Sigmoid colon (tissue), 6 donors: ENCODE measurements at regions not wholly inside any gene's neighbourhood (a gene's known extent, or its start where the extent isn't known, plus 50 kb on each side); places are given as distances from the start of the nearest gene placed in this dataset.

ENCODE experiments used
- DNase-seq: peaks from one replicate; pipeline ENCODE4 v3.0.0-alpha.2; 2019
- H3K27ac ChIP-seq, 4 donors: fragments of 200-600 bp; sonication (generic); one replicate each; pipeline ENCODE4 v1.5.1; 2016 to 2019; ENCODE audit warnings: mild to moderate bottlenecking in 1 of 4
- H3K27me3 ChIP-seq, 3 donors: fragments of 200-600 bp; sonication (generic); one replicate each; pipeline ENCODE4 v1.5.1; 2019; ENCODE audit warnings: mild to moderate bottlenecking in 1 of 3
- H3K36me3 ChIP-seq, 4 donors: fragments of 200-600 bp; sonication (generic); one replicate each; pipeline ENCODE4 v1.5.1; 2016 to 2019
- H3K4me1 ChIP-seq, 4 donors: fragments of 200-600 bp; sonication (generic); one replicate each; pipeline ENCODE4 v1.5.1; 2017 to 2019
- H3K4me3 ChIP-seq, 4 donors: fragments of 200-600 bp; sonication (generic); one replicate each; pipeline ENCODE4 v1.5.1; 2017 to 2019; ENCODE audit warnings: mild to moderate bottlenecking in 2 of 4, moderate library complexity in 1 of 4
- H3K9me3 ChIP-seq, 4 donors: fragments of 200-600 bp in 3 of 4; sonication (generic) in 3 of 4; one replicate each; pipeline versions ENCODE4 v1.5.1 to v1.6.1; 2013 to 2019
- EP300 ChIP-seq, 4 donors: sonication (generic); formaldehyde crosslinking; IDR thresholded peaks; one replicate each; pipeline ENCODE4 v1.6.1; 2017; ENCODE audit warnings: antibody characterized with exemption in 4 of 4
- POLR2A ChIP-seq, 2 donors: fragments of 450-650 bp; IDR thresholded peaks; one replicate each; pipeline ENCODE4 v1.6.1; 2016; ENCODE audit warnings: antibody characterized with exemption in 2 of 2, mild to moderate bottlenecking in 2 of 2, moderate library complexity in 2 of 2
- POLR2AphosphoS5 ChIP-seq, 4 donors: sonication (generic); formaldehyde crosslinking; IDR thresholded peaks; one replicate each; pipeline ENCODE4 v1.6.1; 2017; ENCODE audit warnings: antibody characterized with exemption in 4 of 4
- WGBS, 2 donors: extraction: QIAGEN DNeasy Blood & Tissue Kit; methylation state at CpG; one replicate each; pipeline ENCODE4 v1.1.7; 2013; 5-methylcytosine and 5-hydroxymethylcytosine counted together
- intact Hi-C: fragments of 100-400 bp; cut with DNase I; formaldehyde crosslinking; loops from one replicate; pipeline ENCODE4 v1.15.1; 2023
- TF ChIP-seq, protein P1 (sequence below), 4 experiments: fragments of 450-650 bp in 3 of 4; fragments of 200-600 bp in 1 of 4; IDR thresholded peaks; one replicate each; pipeline ENCODE4 v1.5.1; 2016 to 2019; ENCODE audit warnings: antibody characterized with exemption in 4 of 4, mild to moderate bottlenecking in 3 of 4, moderate library complexity in 2 of 4
- donor health status: healthy with polysubstance abuse.
- donor health status: healthy.

DNA sequence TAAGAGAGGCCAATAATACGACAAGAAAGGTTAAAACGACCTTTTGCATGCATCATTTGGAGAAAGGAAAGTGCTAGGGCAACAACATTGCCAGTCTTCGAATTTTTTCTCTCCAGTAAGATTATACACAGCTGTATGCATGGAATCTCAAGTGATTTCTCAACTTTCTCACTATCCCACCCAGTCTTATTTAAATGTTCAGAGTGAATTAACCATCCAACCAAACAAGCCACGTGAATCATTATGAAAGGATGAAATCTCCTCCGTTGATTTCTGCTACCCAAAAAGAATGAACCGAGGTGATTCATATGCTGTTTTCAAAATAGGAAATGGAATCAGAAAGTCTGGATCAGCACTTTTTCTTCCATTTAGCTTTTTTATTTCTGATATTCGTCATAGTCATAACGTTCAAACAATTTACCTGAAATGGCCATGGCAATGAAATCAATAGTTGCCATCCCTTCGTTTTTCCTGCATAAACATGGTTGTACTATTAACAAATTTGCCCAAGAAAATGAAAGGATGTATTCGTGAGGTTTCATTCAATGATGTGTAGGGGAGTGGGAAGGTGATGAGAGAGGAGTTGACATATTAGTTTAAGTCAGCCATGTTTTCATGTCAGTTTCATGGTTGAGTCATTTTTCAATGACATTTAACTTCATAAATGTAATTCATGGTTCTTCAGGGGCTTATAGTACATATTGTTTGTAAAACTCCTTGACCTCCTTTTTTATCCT, 170.9 kb upstream of the WWC1 start:
- Histone ChIP-seq H3K4me3 (no peak overlapping the region), H3K27ac (no peak overlapping the region), H3K36me3 (no peaks in the 10 kb centered on the region), H3K9me3 (no peaks in the 10 kb centered on the region), H3K4me1 (no peaks in the 10 kb centered on the region), H3K27me3 (no peaks in the 10 kb centered on the region)
- TF ChIP-seq EP300 (IDR thresholded peaks at IDR 0.05) = no peak
- no peak for TF ChIP-seq POLR2AphosphoS5 (IDR thresholded peaks at IDR 0.05)
- TF ChIP-seq POLR2A (IDR thresholded peaks at IDR 0.05) = no peak
- TF ChIP-seq, protein P1, sequence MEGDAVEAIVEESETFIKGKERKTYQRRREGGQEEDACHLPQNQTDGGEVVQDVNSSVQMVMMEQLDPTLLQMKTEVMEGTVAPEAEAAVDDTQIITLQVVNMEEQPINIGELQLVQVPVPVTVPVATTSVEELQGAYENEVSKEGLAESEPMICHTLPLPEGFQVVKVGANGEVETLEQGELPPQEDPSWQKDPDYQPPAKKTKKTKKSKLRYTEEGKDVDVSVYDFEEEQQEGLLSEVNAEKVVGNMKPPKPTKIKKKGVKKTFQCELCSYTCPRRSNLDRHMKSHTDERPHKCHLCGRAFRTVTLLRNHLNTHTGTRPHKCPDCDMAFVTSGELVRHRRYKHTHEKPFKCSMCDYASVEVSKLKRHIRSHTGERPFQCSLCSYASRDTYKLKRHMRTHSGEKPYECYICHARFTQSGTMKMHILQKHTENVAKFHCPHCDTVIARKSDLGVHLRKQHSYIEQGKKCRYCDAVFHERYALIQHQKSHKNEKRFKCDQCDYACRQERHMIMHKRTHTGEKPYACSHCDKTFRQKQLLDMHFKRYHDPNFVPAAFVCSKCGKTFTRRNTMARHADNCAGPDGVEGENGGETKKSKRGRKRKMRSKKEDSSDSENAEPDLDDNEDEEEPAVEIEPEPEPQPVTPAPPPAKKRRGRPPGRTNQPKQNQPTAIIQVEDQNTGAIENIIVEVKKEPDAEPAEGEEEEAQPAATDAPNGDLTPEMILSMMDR (IDR thresholded peaks at IDR 0.05) = no peak
- no peak for DNase-seq
- intact Hi-C loops = no loop called here
- WGBS, 2 donors = 76 to 79% methylated on average over 10 of the region's 10 CpGs

DNA sequence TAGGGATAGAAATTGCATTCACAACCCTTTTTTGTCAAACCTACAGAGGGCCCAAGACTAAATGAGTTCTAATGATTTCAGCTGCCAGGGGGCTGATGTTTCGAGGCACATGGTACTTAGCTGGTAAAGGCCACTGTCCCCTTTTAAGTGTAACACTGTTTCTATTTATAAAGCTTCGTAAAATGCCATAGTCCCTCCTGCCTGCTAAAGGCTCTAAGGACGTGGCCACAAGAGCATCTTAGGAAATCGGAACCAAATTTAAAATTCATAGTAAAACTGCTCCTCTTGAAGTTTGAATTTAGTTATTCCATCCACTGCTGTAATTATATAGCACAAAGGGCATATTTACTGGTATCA, 170.3 kb upstream of the WWC1 start:
- H3K9me3 ChIP-seq = no peaks in the 10 kb centered on the region
- no peak for DNase-seq
- H3K4me1 ChIP-seq = no peaks in the 10 kb centered on the region
- WGBS, 2 donors = 89 to 93% methylated on average over 4 of the region's 4 CpGs
- no peaks in the 10 kb centered on the region for H3K27me3 ChIP-seq
- H3K36me3 ChIP-seq = no peaks in the 10 kb centered on the region
- H3K27ac ChIP-seq = no peak overlapping the region
- no peak overlapping the region for H3K4me3 ChIP-seq
- intact Hi-C loops = no loop called here
- no peak for TF ChIP-seq POLR2AphosphoS5 (IDR thresholded peaks at IDR 0.05)
- TF ChIP-seq POLR2A (IDR thresholded peaks at IDR 0.05) = no peak
- TF ChIP-seq, protein P1 (IDR thresholded peaks at IDR 0.05) = no peak
- TF ChIP-seq EP300 (IDR thresholded peaks at IDR 0.05) = no peak

DNA sequence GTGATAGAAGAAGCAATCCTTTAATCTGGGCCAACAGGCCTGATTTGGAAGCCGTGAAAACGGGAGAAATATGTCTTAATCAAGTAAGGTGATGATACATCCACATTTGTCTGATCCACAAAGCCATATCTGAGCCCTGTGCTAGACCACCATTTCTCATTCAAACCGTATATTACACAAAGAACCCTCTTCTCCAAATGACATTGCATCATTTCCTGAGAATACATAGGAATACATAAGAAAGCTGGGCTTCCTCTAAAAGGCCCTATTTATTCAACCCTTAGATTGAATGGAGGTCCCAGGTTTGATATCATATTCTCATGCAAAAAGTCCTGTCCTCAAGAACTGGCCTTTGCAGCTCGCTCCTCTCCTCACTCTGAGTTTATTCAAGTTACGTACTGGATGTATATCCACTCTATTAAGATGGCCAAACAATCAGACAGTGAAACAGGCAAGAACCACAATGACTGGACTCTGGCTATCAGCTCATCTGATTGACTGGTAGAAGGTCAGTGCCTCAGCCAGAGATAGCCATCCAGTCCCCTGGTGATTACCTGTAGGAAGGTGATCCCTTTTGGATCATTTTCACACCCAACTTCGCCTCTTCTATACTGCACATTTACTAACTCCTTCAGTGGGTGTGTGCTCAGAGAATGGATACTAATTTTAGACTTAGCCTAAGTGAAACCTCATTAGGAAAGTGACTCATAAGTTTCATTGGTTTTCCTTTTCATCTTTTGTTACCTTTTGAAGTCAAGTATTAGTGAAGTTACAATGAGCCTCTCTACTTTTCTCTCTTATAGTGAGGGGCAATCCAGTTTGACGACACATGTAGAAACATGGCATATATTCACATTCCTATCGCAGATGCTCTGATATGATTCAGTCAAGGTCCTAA, 167.6 kb upstream of the WWC1 start:
- H3K4me1 ChIP-seq = no peaks in the 10 kb centered on the region
- 84 to 93% methylated on average over 8 of the region's 8 CpGs for WGBS, 2 donors
- no peaks in the 10 kb centered on the region for H3K9me3 ChIP-seq
- DNase-seq = no peak
- H3K36me3 ChIP-seq = no peaks in the 10 kb centered on the region
- TF ChIP-seq EP300 (IDR thresholded peaks at IDR 0.05) = no peak
- intact Hi-C loops = no loop called here
- no peak overlapping the region for H3K4me3 ChIP-seq
- no peak overlapping the region for H3K27ac ChIP-seq
- H3K27me3 ChIP-seq = no peaks in the 10 kb centered on the region

DNA sequence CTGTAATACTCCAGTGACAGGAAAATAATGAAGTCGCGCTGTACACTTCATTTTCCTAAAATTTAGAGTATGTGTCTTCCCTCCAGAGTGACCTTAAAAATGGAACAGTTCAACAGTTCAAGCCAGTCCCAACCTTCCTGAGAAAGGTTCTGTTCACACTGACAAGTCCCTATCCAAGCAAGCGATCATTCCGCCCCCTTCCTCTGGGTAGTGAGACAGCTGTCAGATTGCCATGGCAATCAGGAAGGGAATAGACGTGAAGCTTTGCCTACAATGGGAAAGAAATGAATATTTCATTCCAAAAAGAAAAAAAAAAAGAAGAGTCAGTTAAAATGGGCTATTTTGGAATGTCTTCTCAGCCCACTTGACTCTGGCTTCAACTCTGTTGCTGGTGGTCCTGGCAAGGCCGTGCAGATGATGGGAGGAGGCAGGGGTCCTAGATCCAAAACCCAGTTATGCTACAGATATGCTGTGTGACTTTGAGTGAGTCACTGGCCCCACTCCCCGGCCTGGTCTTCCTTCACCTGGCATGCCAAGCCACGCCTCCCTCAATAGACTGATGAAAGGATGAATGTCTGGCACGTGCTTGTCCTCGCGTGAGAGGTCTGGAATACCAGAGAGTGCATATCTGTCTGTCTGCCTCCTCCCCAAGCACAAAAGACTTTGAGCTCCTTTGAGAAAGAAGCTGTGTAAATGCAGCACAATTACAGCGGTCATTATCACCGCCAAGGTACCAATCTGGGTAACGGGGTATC, 165.8 kb upstream of the WWC1 start:
- Histone ChIP-seq H3K27me3 (no peaks in the 10 kb centered on the region), H3K4me3 (no peak overlapping the region), H3K4me1 (no peaks in the 10 kb centered on the region), H3K9me3 (no peaks in the 10 kb centered on the region), H3K36me3 (no peaks in the 10 kb centered on the region), H3K27ac (no peak overlapping the region)
- intact Hi-C loops = no loop called here
- WGBS, 2 donors = 81 to 91% methylated on average over 14 of the region's 14 CpGs
- no peak for DNase-seq
- TF ChIP-seq POLR2AphosphoS5 (IDR thresholded peaks at IDR 0.05) = no peak
- TF ChIP-seq, protein P1 (IDR thresholded peaks at IDR 0.05) = no peak
- no peak for TF ChIP-seq POLR2A (IDR thresholded peaks at IDR 0.05)
- TF ChIP-seq EP300 (IDR thresholded peaks at IDR 0.05) = no peak

DNA sequence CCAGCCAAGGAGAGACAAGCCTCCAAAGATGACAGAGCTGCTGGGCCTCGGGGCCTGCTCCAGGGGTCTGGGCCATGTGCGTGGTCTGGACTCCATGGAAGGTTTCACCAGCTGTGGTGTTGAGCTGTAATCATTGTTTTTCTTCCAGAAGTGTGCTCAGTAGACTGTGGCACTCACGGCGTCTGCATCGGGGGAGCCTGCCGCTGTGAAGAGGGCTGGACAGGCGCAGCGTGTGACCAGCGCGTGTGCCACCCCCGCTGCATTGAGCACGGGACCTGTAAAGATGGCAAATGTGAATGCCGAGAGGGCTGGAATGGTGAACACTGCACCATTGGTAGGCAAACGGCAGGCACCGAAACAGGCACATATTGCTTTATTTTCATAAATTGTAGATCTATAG, 164.8 kb upstream of the WWC1 start:
- 95% methylated on average over 15 of the region's 15 CpGs for WGBS, 2 donors

More for the DNA sequence above, 164.8 kb upstream of the WWC1 start:
- no peak overlapping the region for H3K27ac ChIP-seq
- no peaks in the 10 kb centered on the region for H3K36me3 ChIP-seq
- DNase-seq = no peak
- no peak for TF ChIP-seq EP300 (IDR thresholded peaks at IDR 0.05)
- no peaks in the 10 kb centered on the region for H3K4me1 ChIP-seq
- H3K4me3 ChIP-seq = no peak overlapping the region
- intact Hi-C loops = no loop called here
- no peaks in the 10 kb centered on the region for H3K9me3 ChIP-seq
- H3K27me3 ChIP-seq = no peaks in the 10 kb centered on the region
